ENCODE measurements at regions not wholly inside any gene's neighbourhood (a gene's known extent, or its start where the extent isn't known, plus 50 kb on each side); places are given as distances from the start of the nearest gene placed in this dataset.

DNA sequence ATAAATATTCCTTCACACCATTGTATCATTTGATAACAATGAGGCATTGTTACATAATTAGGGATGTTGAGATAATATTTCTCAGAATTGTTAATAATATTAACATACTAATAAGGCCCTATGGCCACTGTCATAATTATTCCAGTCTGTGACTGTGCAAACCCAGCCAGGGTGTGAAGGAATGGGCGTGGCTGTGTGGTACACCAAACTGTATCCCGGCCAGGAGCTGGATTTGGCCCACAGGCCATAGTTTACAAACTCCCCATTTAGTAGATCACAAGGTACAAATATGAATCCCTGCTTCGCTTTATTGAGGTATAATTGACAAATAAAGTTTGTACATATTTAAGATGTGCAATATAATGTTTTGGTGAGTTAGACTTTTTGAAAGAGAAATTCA, 894.7 kb downstream of the C6orf118 start:
- Histone ChIP-seq H2AFZ (ENCODE audit: low read depth, low read length, poor library complexity, severe bottlenecking) (no peak overlapping the region), H3K79me2 (ENCODE audit: insufficient read depth, low read length) (no peaks in the 10 kb centered on the region), H3K27me3 (ENCODE audit: insufficient read depth, low read length) (no peaks in the 10 kb centered on the region), H3K9me3 (ENCODE audit: control insufficient read depth in 1 of 2, insufficient read depth in 1 of 2, low read depth in 1 of 2, low read length in 2 of 2) (peaks cover 16 to 24% of the 10 kb centered on the region in 2 experiments; a peak in 2 of 4 replicates), H3K4me3 (replicated peaks in 1 of 2; ENCODE audit: low read depth in 1 of 2, low read length in 2 of 2) (no peak overlapping the region), H3K27ac (ENCODE audit: low read depth, low read length) (no peak overlapping the region), H3K9me2 (ENCODE audit: insufficient read depth) (no peaks in the 10 kb centered on the region), H3K4me2 (ENCODE audit: low read length) (no peak overlapping the region), H4K20me1 (ENCODE audit: insufficient read depth) (no peaks in the 10 kb centered on the region), H3K36me3 (ENCODE audit: control insufficient read depth in 1 of 2, insufficient read depth in 2 of 2, low read length in 2 of 2) (no peaks in the 10 kb centered on the region), H3K9ac (ENCODE audit: low read length) (no peak overlapping the region), H3K4me1 (ENCODE audit: control insufficient read depth in 1 of 2, insufficient read depth in 2 of 2, low read length in 2 of 2) (no peaks in the 10 kb centered on the region)
- no TSS peak for BruUV-seq (replicated peaks)
- no peak for ATAC-seq
- intact Hi-C loops (cut with micrococcal nuclease) = no loop called here
- ChIA-PET CTCF (no interaction called here), RAD21 (ENCODE audit: low non-redundant PET in 1 of 2, low total read pairs in 2 of 2, uncharacterized antibody in 2 of 2, unreplicated experiment in 2 of 2) (no interaction called here), POLR2A (no interaction called here)
- DNase-seq (ENCODE audit: low read depth, low spot score) = no peak
- TF ChIP-seq, protein P1, sequence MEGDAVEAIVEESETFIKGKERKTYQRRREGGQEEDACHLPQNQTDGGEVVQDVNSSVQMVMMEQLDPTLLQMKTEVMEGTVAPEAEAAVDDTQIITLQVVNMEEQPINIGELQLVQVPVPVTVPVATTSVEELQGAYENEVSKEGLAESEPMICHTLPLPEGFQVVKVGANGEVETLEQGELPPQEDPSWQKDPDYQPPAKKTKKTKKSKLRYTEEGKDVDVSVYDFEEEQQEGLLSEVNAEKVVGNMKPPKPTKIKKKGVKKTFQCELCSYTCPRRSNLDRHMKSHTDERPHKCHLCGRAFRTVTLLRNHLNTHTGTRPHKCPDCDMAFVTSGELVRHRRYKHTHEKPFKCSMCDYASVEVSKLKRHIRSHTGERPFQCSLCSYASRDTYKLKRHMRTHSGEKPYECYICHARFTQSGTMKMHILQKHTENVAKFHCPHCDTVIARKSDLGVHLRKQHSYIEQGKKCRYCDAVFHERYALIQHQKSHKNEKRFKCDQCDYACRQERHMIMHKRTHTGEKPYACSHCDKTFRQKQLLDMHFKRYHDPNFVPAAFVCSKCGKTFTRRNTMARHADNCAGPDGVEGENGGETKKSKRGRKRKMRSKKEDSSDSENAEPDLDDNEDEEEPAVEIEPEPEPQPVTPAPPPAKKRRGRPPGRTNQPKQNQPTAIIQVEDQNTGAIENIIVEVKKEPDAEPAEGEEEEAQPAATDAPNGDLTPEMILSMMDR (IDR thresholded peaks at IDR 0.05 in 2 of 3, conservative IDR thresholded peaks at IDR 0.05 in 1 of 3; ENCODE audit: borderline replicate concordance in 1 of 3, insufficient read depth in 1 of 3, low read depth in 2 of 3, low read length in 2 of 3) = no peak
- no peak for TF ChIP-seq EGR1 (IDR thresholded peaks at IDR 0.05; ENCODE audit: low read depth)
- TF ChIP-seq ZNF274 (IDR thresholded peaks at IDR 0.05; ENCODE audit: low read depth, low read length) = no peak
- TF ChIP-seq ZFX (IDR thresholded peaks at IDR 0.05) = no peak
- TF ChIP-seq CBX3 (IDR thresholded peaks at IDR 0.05; ENCODE audit: low read depth) = no peak
- TF ChIP-seq JUND (IDR thresholded peaks at IDR 0.05) = no peak
- TF ChIP-seq RAD21 (IDR thresholded peaks at IDR 0.05; ENCODE audit: low read depth) = no peak
- no peak for TF ChIP-seq MAX (IDR thresholded peaks at IDR 0.05)
- no peak for TF ChIP-seq YY1 (IDR thresholded peaks at IDR 0.05; ENCODE audit: extremely low read depth, insufficient replicate concordance, low read depth, low read length)
- TF ChIP-seq, protein P2, sequence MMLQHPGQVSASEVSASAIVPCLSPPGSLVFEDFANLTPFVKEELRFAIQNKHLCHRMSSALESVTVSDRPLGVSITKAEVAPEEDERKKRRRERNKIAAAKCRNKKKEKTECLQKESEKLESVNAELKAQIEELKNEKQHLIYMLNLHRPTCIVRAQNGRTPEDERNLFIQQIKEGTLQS (IDR thresholded peaks at IDR 0.05) = no peak
- TF ChIP-seq FOSL1 (IDR thresholded peaks at IDR 0.05; ENCODE audit: low read depth) = no peak
- TF ChIP-seq TCF7L2 (IDR thresholded peaks at IDR 0.05; ENCODE audit: borderline replicate concordance, extremely low read depth, insufficient read depth, insufficient read length) = no peak
- no peak for TF ChIP-seq POLR2AphosphoS5 (IDR thresholded peaks at IDR 0.05; ENCODE audit: low read depth, low read length)
- TF ChIP-seq SRF (IDR thresholded peaks at IDR 0.05; ENCODE audit: low read depth) = no peak
- no peak for TF ChIP-seq SP1 (IDR thresholded peaks at IDR 0.05; ENCODE audit: low read depth)
- no peak for TF ChIP-seq ZBTB33 (IDR thresholded peaks at IDR 0.05; ENCODE audit: extremely low read depth, insufficient replicate concordance, low read length)
- TF ChIP-seq POLR2A (IDR thresholded peaks at IDR 0.05; ENCODE audit: borderline replicate concordance, extremely low read depth, insufficient read depth, insufficient read length) = no peak
